Activated CD8-positive, alpha-beta T cell treated with anti-CD3 and anti-CD28 coated beads for 36 hours (primary cell): ENCODE measurements at regions not wholly inside any gene's neighbourhood (a gene's known extent, or its start where the extent isn't known, plus 50 kb on each side); places are given as distances from the start of the nearest gene placed in this dataset.

Experiments used
- ATAC-seq: fragments of 200-7000 bp; cut with Tn5 transposase; one replicate; pipeline ENCODE4 v1.10.0; 2021; ENCODE audit warnings: mild to moderate bottlenecking, moderate library complexity
- CTCF ChIA-PET: fragments of 350-600 bp; sonication (Branson Sonifier 250); formaldehyde crosslinking; loops from one replicate; lab custom pipeline; 2021; ENCODE audit warnings: antibody characterized with exemption; lab: Charles Lee
- POLR2A ChIA-PET: fragments of 350-600 bp; sonication (Branson Sonifier 250); formaldehyde crosslinking; loops from one replicate; lab custom pipeline; 2021; ENCODE audit warnings: antibody characterized with exemption; lab: Charles Lee
- DNase-seq: peaks from one replicate; pipeline ENCODE4 v3.0.0-alpha.2; 2020
- H3K27ac Mint-ChIP-seq: one replicate; pipeline ENCODE4 v1.8.0; 2021; ENCODE audit warnings: mild to moderate bottlenecking, mixed read lengths
- H3K27me3 Mint-ChIP-seq: one replicate; pipeline ENCODE4 v1.8.0; 2021; ENCODE audit warnings: mixed read lengths
- H3K36me3 Mint-ChIP-seq: one replicate; pipeline ENCODE4 v1.8.0; 2021; ENCODE audit warnings: low read depth, mixed read lengths
- H3K4me1 Mint-ChIP-seq: one replicate; pipeline ENCODE4 v1.8.0; 2021; ENCODE audit warnings: low read depth, mixed read lengths
- H3K4me3 Mint-ChIP-seq: one replicate; pipeline ENCODE4 v1.8.0; 2021; ENCODE audit warnings: mild to moderate bottlenecking, moderate library complexity, mixed read lengths
- H3K9me3 Mint-ChIP-seq: one replicate; pipeline ENCODE4 v1.8.0; 2021; ENCODE audit warnings: mixed read lengths
- CTCF ChIP-seq: fragments of 200-600 bp; IDR thresholded peaks from one replicate; pipeline ENCODE4 v1.8.0; 2022; ENCODE audit warnings: antibody characterized with exemption, mild to moderate bottlenecking
- intact Hi-C: fragments of 100-400 bp; cut with micrococcal nuclease; formaldehyde crosslinking; loops from one replicate; pipeline ENCODE4 v1.10.0; 2022

GRCh38 chr3:194836661-194837060 is 151.0 kb downstream of the FAM43A start:
- CTCF ChIA-PET = no interaction called here

GRCh38 chr3:194837457-194838127 is 151.9 kb downstream of the FAM43A start:
- POLR2A ChIA-PET = no interaction called here
- H3K27me3 Mint-ChIP-seq = no peaks in the 10 kb centered on the region

More at GRCh38 chr3:194836661-194837060, 151.0 kb downstream of the FAM43A start:
- Mint-ChIP-seq H3K27ac (no peak overlapping the region), H3K9me3 (no peaks in the 10 kb centered on the region), H3K27me3 (no peaks in the 10 kb centered on the region), H3K4me1 (no peaks in the 10 kb centered on the region), H3K4me3 (no peak overlapping the region), H3K36me3 (no peaks in the 10 kb centered on the region)
- ATAC-seq = no peak
- POLR2A ChIA-PET = no interaction called here
- no peak for TF ChIP-seq CTCF
- intact Hi-C loops = no loop called here
- no peak for DNase-seq

GRCh38 chr3:194838236-194838635 is 152.6 kb downstream of the FAM43A start:
- Mint-ChIP-seq H3K4me3 (no peak overlapping the region), H3K9me3 (no peaks in the 10 kb centered on the region), H3K36me3 (no peaks in the 10 kb centered on the region), H3K4me1 (no peaks in the 10 kb centered on the region), H3K27ac (no peak overlapping the region), H3K27me3 (no peaks in the 10 kb centered on the region)
- TF ChIP-seq CTCF = no peak
- DNase-seq (no peak), ATAC-seq (no peak)
- ChIA-PET CTCF (no interaction called here), POLR2A (no interaction called here)
- intact Hi-C loops = no loop called here

More at GRCh38 chr3:194837457-194838127, 151.9 kb downstream of the FAM43A start:
- Mint-ChIP-seq H3K36me3 (no peaks in the 10 kb centered on the region), H3K9me3 (no peaks in the 10 kb centered on the region), H3K27ac (no peak overlapping the region), H3K4me1 (no peaks in the 10 kb centered on the region), H3K4me3 (no peak overlapping the region)
- ATAC-seq (no peak), DNase-seq (no peak)
- intact Hi-C loops = no loop called here
- CTCF ChIA-PET = no interaction called here
- no peak for TF ChIP-seq CTCF

- Mint-ChIP-seq H3K4me3 (no peak overlapping the region), H3K4me1 (no peaks in the 10 kb centered on the region), H3K36me3 (no peaks in the 10 kb centered on the region), H3K27ac (no peak overlapping the region), H3K27me3 (no peaks in the 10 kb centered on the region), H3K9me3 (no peaks in the 10 kb centered on the region)
- ChIA-PET CTCF (interaction anchor here (0.8 to 1.5 kb wide), 3 partner anchors 21 to 154 kb away, joined by 3 read pairs; no protein-coding TSS in a partner anchor), POLR2A (no interaction called here)
- intact Hi-C loops = no loop called here
- TF ChIP-seq CTCF = no peak
- no peak for ATAC-seq
- no peak for DNase-seq
Measured at GRCh38 chr3:194840661-194841514, 155.2 kb downstream of the FAM43A start.

GRCh38 chr3:194841515-194841841 is 155.8 kb downstream of the FAM43A start:
- ATAC-seq (no peak), DNase-seq (no peak)
- Mint-ChIP-seq H3K27me3 (no peaks in the 10 kb centered on the region), H3K9me3 (no peaks in the 10 kb centered on the region), H3K36me3 (no peaks in the 10 kb centered on the region), H3K4me1 (no peaks in the 10 kb centered on the region), H3K4me3 (no peak overlapping the region), H3K27ac (no peak overlapping the region)
- POLR2A ChIA-PET = no interaction called here
- no peak for TF ChIP-seq CTCF
- intact Hi-C loops = no loop called here
- CTCF ChIA-PET = interaction anchor here (1.2 kb wide), 1 partner anchor 154 kb away, joined by 3 read pairs; no protein-coding TSS in a partner anchor
